ENCODE measurements at regions not wholly inside any gene's neighbourhood (a gene's known extent, or its start where the extent isn't known, plus 50 kb on each side); places are given as distances from the start of the nearest gene placed in this dataset.
A peak's percentile ranks its signal among the peaks of the same experiment; 100 is the strongest.
"Not testable (repeated sequence)": the region's sequence is repeated elsewhere in the genome, so short reads cannot be mapped to it uniquely, and the experiment has no call there.

DNA sequence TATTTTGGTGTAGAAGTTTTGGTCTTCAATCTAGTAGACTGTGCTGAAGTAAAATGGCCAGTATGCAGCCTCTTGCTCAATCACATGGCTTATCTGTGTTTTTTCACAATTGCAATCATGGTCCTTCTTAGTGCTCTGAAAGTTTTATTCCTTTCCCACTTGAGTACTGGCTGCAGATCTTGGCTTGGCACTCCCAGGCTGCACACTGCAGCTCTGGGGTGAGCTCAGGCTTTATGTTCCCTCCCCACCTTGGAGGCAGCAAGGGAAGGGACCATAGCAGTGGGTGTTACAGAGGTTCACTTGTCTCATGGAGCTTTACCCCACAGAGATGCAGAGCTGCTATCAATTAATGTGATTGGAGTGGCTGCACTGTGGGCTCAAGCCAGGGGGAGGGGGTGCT is 156.0 kb downstream of the TENT5D start:
- no peak for DNase-seq
- Histone ChIP-seq H3K9me3 (no peaks in the 10 kb centered on the region), H3K4me1 (no peaks in the 10 kb centered on the region), H3K4me3 (no peak overlapping the region), H3K27ac (no peak overlapping the region), H3K27me3 (no peaks in the 10 kb centered on the region), H3K36me3 (ENCODE audit: low read depth, missing control alignments) (no peaks in the 10 kb centered on the region)
- TF ChIP-seq, protein P1, sequence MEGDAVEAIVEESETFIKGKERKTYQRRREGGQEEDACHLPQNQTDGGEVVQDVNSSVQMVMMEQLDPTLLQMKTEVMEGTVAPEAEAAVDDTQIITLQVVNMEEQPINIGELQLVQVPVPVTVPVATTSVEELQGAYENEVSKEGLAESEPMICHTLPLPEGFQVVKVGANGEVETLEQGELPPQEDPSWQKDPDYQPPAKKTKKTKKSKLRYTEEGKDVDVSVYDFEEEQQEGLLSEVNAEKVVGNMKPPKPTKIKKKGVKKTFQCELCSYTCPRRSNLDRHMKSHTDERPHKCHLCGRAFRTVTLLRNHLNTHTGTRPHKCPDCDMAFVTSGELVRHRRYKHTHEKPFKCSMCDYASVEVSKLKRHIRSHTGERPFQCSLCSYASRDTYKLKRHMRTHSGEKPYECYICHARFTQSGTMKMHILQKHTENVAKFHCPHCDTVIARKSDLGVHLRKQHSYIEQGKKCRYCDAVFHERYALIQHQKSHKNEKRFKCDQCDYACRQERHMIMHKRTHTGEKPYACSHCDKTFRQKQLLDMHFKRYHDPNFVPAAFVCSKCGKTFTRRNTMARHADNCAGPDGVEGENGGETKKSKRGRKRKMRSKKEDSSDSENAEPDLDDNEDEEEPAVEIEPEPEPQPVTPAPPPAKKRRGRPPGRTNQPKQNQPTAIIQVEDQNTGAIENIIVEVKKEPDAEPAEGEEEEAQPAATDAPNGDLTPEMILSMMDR (IDR thresholded peaks at IDR 0.05), result no peak
- no peak for TF ChIP-seq POLR2A (IDR thresholded peaks at IDR 0.05)
- intact Hi-C loops (cut with DNase I; ENCODE audit: low total_unique reads), result no loop called here

DNA sequence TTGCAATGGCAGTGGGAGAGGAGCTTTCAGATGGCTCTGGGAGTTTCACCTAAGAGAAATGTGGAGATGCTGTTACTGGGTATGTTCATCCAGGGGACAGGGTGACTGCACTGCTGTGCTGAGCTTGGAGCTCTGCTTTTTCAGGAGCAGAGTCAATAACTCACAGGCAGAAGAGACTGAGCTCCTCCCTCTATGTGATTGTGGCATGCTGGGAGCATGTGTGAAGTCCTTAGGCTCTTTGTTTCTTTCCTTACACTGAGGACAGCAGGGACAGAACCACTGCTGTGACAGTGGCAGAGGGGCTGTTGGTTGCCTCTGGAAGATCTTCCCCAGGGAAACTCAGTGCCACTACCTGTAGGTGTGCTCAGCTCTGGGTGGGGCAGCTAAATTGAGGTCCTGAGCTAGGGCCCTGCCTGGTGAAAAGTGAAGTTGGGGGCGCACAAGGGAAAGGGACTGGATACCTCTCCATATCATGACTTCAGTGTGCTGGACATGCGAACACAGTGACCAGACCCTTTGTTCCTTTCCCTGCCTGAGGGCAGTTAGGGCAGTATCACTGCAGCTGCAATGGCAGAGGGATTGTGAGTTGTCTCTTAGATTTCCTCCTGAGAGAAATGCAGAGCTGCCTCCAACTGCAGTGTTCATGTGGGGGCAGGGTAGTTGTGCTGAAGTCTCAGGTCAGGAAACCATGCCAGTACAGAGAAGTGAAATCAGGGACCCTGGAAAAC is 156.7 kb downstream of the TENT5D start:
- Histone ChIP-seq H3K27ac (no peak overlapping the region), H3K9me3 (no peaks in the 10 kb centered on the region), H3K4me3 (no peak overlapping the region), H3K4me1 (no peaks in the 10 kb centered on the region), H3K36me3 (ENCODE audit: low read depth, missing control alignments) (no peaks in the 10 kb centered on the region), H3K27me3 (no peaks in the 10 kb centered on the region)
- DNase-seq, result no peak
- WGBS, 2 donors, result 90% methylated on average over 2 of the region's 2 CpGs; no CpG with 5 or more reads in 1 of the 2 donors
- intact Hi-C loops (cut with DNase I; ENCODE audit: low total_unique reads), result no loop called here
- TF ChIP-seq, protein P1 (IDR thresholded peaks at IDR 0.05), result no peak
- TF ChIP-seq POLR2A (IDR thresholded peaks at IDR 0.05), result no peak

DNA sequence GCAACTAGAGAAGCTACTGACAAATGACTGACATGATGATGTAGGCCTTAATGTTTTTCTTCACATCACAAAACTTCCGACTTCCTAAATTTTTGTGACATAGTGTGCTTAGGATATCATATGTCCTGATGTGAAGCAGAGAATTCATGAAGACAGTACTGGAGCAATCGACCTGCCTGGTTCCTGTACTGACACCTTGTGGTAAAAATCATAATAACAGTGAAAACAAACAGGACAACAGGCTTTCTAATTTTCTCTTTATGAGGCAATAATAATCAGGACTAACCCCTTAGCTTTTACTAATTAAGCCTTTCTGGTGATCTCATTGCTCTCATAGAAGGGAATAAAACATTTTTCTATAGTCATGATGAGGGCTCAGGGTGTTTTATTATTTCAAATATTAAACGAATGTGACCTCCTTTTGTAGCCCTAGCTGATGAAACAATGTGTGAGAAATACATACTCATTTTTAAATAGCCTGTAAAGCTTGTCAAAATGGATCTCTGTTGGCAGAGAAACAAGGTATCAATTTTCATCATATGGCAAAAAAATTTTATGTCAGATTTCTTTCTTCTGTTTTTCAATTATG is 158.4 kb downstream of the TENT5D start:
- H3K9me3 ChIP-seq, result no peaks in the 10 kb centered on the region
- H3K4me3 ChIP-seq, result no peak overlapping the region
- H3K27me3 ChIP-seq, result no peaks in the 10 kb centered on the region
- no peak overlapping the region for H3K27ac ChIP-seq
- H3K36me3 ChIP-seq (ENCODE audit: low read depth, missing control alignments), result no peaks in the 10 kb centered on the region
- DNase-seq, result no peak
- TF ChIP-seq, protein P1 (IDR thresholded peaks at IDR 0.05), result peak in 2 of 3 experiments; percentile 29 to 42
- TF ChIP-seq POLR2A (IDR thresholded peaks at IDR 0.05), result no peak
- H3K4me1 ChIP-seq, result no peaks in the 10 kb centered on the region
- intact Hi-C loops (cut with DNase I; ENCODE audit: low total_unique reads), result no loop called here
- 34 to 37% methylated on average over 3 of the region's 3 CpGs for WGBS, 2 donors

DNA sequence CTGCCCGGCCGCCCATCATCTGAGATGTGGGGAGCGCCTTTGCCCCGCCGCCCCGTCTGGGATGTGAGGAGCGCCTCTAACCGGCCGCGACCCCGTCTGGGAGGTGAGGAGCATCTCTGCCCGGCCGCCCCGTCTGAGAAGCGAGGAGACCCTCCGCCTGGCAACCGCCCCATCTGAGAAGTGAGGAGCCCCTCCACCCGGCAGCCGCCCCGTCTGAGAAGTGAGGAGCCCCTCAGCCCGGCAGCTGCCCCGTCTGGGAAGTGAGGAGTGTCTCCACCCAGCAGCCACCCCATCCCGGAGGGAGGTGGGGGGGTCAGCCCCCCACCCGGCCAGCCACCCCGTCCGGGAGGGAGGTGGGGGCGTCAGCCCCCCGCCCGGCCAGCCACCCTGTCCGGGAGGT is 170.7 kb downstream of the TENT5D start:
- H3K9me3 ChIP-seq; intact Hi-C loops (cut with DNase I; ENCODE audit: low total_unique reads); H3K36me3 ChIP-seq (ENCODE audit: low read depth, missing control alignments); DNase-seq; H3K4me1 ChIP-seq; H3K27ac ChIP-seq; H3K27me3 ChIP-seq; H3K4me3 ChIP-seq: not testable (repeated sequence)
- WGBS, 2 donors, result 96% methylated on average over 12 of the region's 30 CpGs; no CpG with 5 or more reads in 1 of the 2 donors

DNA sequence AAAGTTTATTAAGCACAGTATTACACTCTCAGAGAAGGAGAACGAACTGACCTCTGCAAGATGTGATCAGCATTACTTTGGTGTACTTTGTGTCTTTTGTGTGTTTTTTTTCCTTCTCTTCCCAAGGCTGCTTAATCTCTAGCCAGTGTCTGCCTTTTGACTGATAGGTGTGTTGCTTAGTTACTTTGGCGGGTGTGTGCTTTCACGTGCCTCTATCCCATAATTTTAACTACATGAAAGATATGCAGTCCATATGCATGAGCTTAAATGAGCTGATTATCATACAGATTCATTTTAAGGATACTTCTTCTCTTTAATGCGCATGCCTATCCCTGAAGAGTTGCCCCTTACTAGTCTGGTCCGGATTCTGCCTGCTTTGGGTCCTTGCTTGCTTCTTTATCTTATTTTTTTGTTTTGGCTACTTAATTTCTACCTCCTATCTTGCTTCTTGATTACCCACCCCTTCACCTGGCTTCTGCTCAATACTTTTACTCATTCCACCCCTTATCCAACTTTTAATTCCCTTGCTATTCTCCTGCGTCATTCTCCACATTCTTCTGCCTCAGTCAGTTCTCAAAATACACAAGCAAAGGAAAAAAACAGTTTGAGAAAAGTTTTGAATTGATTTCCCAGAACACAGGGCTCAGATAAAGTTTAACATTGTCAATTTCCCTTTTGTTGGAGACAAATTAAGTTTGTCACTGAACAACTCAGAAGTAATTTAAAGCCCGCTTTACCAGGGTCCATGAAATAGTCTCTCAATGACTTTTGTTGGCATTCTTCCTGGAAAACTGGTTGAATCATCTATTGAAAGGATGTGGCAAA is 182.0 kb downstream of the TENT5D start:
- TF ChIP-seq POLR2A (IDR thresholded peaks at IDR 0.05), result no peak
- TF ChIP-seq, protein P1 (IDR thresholded peaks at IDR 0.05), result no peak
- intact Hi-C loops (cut with DNase I; ENCODE audit: low total_unique reads), result no loop called here
- Histone ChIP-seq H3K36me3 (ENCODE audit: low read depth, missing control alignments) (no peaks in the 10 kb centered on the region), H3K27me3 (no peaks in the 10 kb centered on the region), H3K4me1 (no peaks in the 10 kb centered on the region), H3K27ac (no peak overlapping the region), H3K9me3 (no peaks in the 10 kb centered on the region), H3K4me3 (no peak overlapping the region)
- peak; percentile 13 for DNase-seq
- 32% methylated on average over 7 of the region's 7 CpGs for WGBS, 2 donors

Measured in testis (tissue), 2 donors.